HG03159 (cell line): ENCODE measurements at regions not wholly inside any gene's neighbourhood (a gene's known extent, or its start where the extent isn't known, plus 50 kb on each side); places are given as distances from the start of the nearest gene placed in this dataset.
"Not testable (repeated sequence)": the region's sequence is repeated elsewhere in the genome, so short reads cannot be mapped to it uniquely, and the experiment has no call there.

Experiments
- ATAC-seq: cut with Tn5 transposase; IDR thresholded peaks from one replicate; pipeline ENCODE4 v1.9.1; 2021; ENCODE audit warnings: mild to moderate bottlenecking, moderate library complexity; ENCODE audit not compliant: unreplicated experiment

- no peak for ATAC-seq
Observed at GRCh38 chr9:10818206-10818605, 205.4 kb upstream of the PTPRD start.

DNA sequence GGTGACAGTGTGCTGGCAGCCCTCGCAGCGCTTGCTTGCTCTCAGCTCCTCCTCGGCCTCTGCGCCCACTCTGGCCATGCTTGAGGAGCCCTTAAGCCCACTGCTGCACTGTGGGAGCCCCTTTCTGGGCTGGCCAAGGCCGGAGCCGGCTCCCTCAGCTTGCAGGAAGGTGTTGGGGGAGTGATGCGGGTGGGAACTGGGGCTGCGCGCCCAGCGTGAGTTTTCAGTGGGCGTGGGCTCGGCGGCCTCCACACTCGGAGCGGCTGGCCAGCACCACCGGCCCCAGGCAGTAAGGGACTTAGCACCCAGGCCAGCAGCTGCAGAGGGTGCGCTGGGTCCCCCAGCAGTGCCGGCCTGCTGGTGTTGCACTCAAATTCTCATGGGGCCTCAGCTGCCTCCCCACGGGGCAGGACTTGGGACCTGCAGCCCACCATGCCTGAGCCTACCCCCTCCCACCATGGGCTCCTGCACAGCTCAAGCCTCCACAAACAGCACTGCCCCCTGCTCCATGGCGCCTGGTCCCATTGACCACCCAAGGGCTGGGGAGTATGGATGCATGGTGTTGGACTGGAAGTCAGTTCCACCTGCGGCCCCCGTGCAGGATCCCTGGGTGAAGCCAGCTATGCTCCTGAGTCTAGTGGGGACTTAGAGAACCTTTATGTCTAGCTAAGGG lies 223.1 kb upstream of the PTPRD start:
- no peak for ATAC-seq

DNA sequence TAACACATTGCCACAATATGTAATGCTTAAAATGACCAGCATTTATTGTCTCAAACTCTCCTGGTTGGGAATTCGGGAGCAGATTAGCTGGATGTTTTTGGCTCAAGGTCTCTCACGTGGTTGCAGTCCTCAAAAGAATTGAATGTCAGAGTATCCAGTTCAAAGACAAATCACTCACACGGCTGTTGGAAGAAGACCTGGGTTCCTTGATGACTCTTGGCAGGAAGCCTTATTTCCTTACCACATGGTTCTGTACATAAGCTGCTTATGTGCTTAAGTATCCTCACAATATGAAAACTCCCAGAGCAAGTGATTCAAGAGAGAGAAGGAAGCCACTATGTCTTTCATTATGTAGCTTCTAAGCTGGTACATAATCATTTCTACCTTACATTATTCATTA lies 230.3 kb upstream of the PTPRD start:
- no peak for ATAC-seq

DNA sequence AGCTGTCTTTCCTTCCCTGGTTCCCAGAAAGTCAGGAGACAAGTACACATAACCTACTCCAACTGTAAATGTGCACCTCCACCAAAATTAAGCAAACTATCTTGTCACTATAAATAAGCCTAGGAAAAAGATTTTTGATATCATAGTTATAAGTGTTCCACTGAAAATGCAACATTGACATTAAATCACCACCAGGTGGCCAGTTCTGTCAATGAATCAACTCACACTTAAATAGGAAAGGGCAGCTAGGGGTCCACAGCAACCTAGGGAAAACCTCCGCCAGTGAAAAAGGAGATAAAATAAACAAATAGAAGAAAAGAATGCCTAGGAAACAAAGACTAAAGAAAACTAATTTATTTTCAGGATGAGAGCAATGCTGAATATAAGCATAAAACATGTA lies 243.0 kb upstream of the PTPRD start:
- no peak for ATAC-seq

DNA sequence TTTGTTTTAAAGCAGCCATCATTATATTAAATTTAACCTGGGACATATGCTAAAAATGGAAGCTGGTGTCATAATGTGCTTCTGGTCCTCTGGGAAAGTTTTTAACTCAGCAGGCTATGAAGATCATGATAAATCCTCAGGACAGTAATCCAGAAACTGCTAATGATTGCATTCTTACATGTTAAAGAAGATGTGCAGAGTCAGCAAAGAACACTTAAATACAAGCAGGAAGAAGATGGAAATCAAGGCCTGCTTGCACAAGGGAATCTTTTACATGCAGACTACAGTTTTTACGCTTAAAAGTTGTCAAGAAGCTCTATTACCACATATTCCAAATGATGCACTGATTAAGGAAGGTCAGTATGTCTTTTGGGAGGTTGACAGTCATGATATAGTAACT lies 246.0 kb upstream of the PTPRD start:
- no peak for ATAC-seq

DNA sequence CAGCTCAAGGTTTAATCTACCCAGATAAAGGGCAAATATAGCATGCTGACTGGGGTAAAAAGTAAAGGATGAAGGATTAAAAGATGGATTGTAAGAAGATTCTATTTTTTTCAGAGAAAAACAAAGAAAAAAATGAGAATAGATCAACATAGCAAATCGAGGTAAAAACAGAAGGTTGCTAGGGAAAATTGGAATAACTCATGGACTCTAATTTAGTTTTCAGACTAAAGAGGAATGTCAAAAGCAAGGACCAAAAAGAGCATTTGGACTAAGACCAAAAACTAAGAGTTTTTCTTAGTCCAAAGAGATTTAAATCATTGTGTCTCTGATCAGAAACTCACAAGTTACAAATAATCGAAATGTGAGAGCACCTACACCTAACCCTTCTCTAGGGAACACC lies 250.7 kb upstream of the PTPRD start:
- no peak for ATAC-seq

- no peak for ATAC-seq
Observed at GRCh38 chr9:10867194-10867593, 254.4 kb upstream of the PTPRD start.

- no peak for ATAC-seq
Observed at GRCh38 chr9:10869687-10870086, 256.9 kb upstream of the PTPRD start.

DNA sequence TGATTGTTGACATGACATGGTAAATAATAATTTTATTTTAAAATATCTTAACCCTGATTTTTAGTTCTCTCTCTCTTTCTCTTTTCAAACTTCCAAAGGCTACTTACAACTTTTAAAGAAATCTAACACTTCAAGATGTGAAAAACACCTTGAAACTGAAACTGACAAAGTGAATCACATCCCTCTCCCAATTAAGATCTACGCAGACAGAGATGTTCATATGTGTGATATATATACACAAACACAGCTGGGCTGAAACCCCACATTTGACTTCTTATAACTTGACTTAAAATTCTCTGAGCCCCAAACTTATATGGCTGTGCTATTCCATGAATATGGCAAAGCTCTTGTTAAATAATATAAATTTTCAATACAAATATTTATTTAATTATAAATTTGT lies 261.2 kb upstream of the PTPRD start:
- no peak for ATAC-seq

GRCh38 chr9:10875752-10876151 lies 262.9 kb upstream of the PTPRD start:
- no peak for ATAC-seq

DNA sequence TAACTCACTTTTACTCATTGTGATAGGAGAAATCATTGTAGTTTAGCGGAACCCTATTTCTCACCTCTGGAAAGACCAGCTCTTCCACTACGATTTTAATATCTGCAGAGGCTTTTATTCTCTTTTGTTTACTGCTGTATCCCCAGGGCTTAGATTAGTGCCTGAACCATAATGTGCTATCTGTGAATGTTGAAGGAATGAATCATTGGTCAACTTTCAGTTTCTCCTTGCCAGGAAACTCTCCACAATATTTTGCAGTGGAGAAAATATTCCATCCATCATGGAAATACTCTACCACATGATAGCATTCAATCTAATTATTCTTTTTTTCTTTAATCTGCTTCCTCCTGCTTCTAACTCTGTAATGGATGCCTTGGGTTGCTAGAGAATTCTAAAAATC lies 263.5 kb upstream of the PTPRD start:
- ATAC-seq: no peak

DNA sequence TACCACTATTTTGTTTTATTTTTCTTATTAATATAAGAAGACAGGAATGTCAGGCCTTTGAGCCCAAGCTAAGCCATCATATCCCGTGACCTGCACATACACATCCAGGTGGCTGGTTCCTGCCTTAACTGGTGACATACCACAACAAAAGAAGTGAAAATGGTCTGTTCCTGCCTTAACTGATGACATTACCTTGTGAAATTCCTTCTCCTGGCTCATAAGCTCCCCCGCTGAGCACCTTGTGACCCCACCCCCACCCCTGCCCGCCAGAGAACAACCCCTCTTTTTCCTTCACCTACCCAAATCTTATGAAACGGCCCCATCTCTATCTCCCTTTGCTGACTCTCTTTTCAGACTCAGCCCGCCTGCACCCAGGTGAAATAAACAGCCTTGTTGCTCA lies 277.5 kb upstream of the PTPRD start:
- not testable (repeated sequence) for ATAC-seq

DNA sequence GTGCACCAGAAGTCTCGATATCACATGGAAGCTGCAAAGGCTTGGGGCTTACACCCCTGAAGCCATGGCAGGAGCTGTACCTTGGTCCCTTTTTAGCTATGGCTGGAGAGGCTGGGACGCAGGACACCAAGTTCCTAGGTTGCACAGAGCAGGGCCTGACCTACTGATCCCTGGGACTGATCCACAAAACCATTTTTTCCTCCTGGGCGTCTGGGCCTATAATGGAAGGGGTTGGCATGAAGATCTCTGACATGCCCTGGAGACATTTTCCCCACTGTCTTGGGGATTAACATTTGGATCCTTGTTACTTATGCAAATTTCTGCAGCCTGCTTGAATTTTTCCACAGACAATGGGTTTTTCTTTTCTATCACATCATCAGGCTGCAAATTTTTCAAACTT lies 286.7 kb upstream of the PTPRD start:
- ATAC-seq: no peak

DNA sequence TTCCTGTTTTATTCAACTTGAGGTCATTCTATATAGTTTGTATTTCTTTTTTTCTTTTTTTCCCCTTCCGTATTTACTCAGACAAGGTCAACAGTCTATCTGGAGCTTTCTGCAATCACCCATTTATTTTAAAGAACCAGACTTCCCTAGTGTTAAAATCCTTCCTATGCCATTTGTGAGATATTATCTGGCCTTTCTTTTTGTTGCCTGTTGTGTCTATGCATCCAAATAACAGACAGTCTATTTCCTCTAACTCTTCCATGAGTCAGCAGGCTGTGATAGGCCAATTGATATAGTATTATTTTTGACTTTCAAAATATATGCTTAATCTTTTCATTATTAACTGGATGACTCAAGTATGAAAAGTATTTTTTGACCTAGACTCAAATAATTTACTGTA lies 291.2 kb upstream of the PTPRD start:
- ATAC-seq: no peak

- ATAC-seq: no peak
Observed at GRCh38 chr9:10910779-10911178, 298.0 kb upstream of the PTPRD start.

DNA sequence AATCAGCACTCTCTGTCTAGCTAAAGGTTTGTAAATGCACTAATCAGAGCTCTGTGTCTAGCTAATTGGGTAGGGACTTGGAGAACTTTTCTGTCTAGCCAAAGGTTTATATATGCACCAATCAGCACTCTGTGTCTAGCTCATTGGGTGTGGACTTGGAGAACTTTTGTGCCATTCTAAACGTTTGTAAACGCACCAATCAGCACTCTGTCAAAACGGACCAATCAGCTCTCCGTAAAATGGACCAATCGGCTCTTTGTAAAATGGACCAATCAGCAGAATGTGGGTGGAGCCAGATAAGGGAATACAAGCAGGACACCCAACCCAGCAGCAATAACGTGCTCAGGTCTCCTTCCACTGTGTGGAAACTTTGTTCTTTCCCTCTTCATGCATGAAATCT lies 298.6 kb upstream of the PTPRD start:
- ATAC-seq: no peak

- no peak for ATAC-seq
Observed at GRCh38 chr9:10917001-10917400, 304.2 kb upstream of the PTPRD start.

GRCh38 chr9:10921671-10922070 lies 308.9 kb upstream of the PTPRD start:
- ATAC-seq: no peak

DNA sequence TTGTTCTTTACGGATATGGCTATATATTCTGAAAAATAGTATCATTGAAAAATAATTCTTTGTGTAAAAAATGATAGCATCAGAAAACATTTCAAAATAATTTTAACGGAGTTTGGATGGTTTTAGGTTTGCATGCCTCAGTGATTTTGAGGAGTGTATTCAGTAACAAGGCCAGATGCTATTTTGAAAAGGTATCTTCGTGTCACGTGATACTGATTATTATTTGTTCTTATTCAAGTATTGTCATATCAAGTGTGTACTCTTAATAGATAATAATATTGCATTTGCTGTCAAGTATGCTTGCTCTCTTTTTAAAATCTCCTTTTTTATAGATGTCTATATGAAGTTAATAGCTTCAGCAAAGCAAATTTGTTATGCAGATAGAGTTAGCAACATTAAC lies 313.1 kb upstream of the PTPRD start:
- ATAC-seq: no peak

DNA sequence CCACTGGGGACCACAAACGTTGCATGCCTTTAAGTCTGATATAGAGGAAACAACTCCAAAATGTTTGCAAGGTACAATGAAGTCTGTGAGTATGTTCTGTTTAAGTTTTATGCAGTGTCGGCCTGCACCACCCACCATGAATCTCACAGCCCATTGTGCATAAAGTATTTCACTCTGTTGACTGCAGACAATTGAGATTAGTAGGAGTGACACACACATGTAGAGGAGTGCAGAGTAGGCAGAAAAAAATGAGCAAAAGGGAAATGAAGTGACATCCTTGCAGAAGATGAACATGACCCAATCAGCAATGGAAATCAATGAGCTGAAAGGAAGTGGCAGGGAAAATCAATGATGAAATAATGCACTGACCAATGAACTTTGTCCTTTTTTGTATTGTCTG lies 315.6 kb upstream of the PTPRD start:
- ATAC-seq: no peak

GRCh38 chr9:10930081-10930480 lies 317.3 kb upstream of the PTPRD start:
- no peak for ATAC-seq

- no peak for ATAC-seq
Observed at GRCh38 chr9:10946676-10947410, 334.0 kb upstream of the PTPRD start.

DNA sequence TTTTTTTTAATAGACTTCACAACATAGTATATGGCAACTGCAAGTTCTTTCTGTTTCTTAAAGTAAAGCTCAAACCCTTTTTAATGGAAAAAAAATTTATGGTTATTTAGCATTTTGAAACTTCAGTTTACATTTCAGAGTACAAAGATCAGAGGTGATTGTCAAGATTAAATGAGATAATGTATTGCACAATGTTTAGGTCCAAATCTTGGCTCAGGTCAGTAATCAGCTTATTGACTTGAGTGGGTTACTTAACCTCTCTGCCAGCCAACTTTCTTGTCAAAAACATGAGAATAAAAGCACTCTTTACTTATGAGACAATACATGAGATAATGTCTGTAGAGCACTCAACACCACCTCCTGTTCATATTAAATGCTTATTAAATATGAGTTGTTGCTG lies 345.1 kb upstream of the PTPRD start:
- no peak for ATAC-seq
